SK-N-SH treated with all-trans-retinoic acid at 6 μM for 48 hours (cell line): ENCODE measurements at regions not wholly inside any gene's neighbourhood (a gene's known extent, or its start where the extent isn't known, plus 50 kb on each side); places are given as distances from the start of the nearest gene placed in this dataset.

Experiments used
- ARNTL ChIP-seq: fragments of 450-650 bp; formaldehyde crosslinking; IDR thresholded peaks from 2 replicates; pipeline ENCODE4 v1.5.0; 2020; ENCODE audit warnings: low read depth, mild to moderate bottlenecking, moderate library complexity, borderline replicate concordance
- ESRRG ChIP-seq: fragments of 250-450 bp; sonication (Bioruptor Pico); IDR thresholded peaks from 2 replicates; pipeline ENCODE4 v1.6.1; 2021; ENCODE audit warnings: mild to moderate bottlenecking
- OSR1 ChIP-seq: fragments of 250-450 bp; sonication (Bioruptor Pico); IDR thresholded peaks from 2 replicates; pipeline ENCODE4 v1.8.0; 2022; ENCODE audit warnings: moderate library complexity, mild to moderate bottlenecking, inconsistent platforms
- SNAI2 ChIP-seq: fragments of 250-450 bp; sonication (Bioruptor Pico); IDR thresholded peaks from 2 replicates; pipeline ENCODE4 v1.5.0; 2020; ENCODE audit warnings: mild to moderate bottlenecking, moderate library complexity
- ZFP30 ChIP-seq: fragments of 450-650 bp; formaldehyde crosslinking; IDR thresholded peaks from 2 replicates; pipeline ENCODE4 v1.5.0; 2022; ENCODE audit warnings: mild to moderate bottlenecking, moderate library complexity
- TF ChIP-seq, protein P1 (sequence below): fragments of 250-450 bp; sonication (Bioruptor Pico); IDR thresholded peaks from 2 replicates; pipeline ENCODE4 v1.8.0; 2020; ENCODE audit warnings: mild to moderate bottlenecking, moderate library complexity, borderline replicate concordance
- TF ChIP-seq, protein P2 (sequence below): fragments of 250-450 bp; sonication (Bioruptor Pico); IDR thresholded peaks from 2 replicates; pipeline ENCODE4 v1.8.0; 2021; ENCODE audit warnings: low read depth, mild to moderate bottlenecking, moderate library complexity, borderline replicate concordance

DNA sequence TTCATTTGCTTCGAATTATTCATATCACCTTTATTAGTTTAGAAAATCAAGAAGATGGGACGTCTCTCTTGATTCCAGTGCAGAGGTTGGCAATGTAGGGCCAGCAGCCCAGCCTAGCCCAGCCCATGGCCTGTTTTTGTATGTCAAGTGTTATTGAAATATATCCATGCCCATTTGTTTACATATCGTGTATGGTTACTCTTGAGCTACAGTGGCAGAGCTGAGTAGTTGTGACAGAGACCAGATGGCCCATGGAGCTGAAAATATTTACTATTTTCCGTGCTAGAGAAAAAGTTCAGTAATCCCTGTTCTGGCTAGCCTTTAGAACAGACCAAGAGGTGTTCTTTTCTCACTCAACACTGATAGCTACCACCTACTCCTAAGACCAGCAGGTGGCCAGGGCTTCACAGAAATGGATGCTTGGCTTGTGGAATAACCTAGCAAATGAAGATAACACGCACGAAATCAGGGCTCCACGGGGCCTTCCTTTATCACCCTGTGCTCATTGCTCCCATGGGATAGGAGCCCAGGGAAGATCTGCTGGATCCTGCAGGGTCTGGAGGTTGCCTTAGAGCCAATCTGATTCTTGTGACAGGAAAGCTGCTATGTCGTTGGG, 123.2 kb upstream of the ANKFN1 start:
- no peak for TF ChIP-seq SNAI2 (CRISPR knock-in tag)
- TF ChIP-seq ZFP30 (CRISPR knock-in tag) = no peak
- no peak for TF ChIP-seq ESRRG (CRISPR knock-in tag)
- TF ChIP-seq, protein P1, sequence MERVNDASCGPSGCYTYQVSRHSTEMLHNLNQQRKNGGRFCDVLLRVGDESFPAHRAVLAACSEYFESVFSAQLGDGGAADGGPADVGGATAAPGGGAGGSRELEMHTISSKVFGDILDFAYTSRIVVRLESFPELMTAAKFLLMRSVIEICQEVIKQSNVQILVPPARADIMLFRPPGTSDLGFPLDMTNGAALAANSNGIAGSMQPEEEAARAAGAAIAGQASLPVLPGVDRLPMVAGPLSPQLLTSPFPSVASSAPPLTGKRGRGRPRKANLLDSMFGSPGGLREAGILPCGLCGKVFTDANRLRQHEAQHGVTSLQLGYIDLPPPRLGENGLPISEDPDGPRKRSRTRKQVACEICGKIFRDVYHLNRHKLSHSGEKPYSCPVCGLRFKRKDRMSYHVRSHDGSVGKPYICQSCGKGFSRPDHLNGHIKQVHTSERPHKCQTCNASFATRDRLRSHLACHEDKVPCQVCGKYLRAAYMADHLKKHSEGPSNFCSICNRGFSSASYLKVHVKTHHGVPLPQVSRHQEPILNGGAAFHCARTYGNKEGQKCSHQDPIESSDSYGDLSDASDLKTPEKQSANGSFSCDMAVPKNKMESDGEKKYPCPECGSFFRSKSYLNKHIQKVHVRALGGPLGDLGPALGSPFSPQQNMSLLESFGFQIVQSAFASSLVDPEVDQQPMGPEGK = no peak
- TF ChIP-seq ARNTL (CRISPR knock-in tag) = no peak
- TF ChIP-seq, protein P2, sequence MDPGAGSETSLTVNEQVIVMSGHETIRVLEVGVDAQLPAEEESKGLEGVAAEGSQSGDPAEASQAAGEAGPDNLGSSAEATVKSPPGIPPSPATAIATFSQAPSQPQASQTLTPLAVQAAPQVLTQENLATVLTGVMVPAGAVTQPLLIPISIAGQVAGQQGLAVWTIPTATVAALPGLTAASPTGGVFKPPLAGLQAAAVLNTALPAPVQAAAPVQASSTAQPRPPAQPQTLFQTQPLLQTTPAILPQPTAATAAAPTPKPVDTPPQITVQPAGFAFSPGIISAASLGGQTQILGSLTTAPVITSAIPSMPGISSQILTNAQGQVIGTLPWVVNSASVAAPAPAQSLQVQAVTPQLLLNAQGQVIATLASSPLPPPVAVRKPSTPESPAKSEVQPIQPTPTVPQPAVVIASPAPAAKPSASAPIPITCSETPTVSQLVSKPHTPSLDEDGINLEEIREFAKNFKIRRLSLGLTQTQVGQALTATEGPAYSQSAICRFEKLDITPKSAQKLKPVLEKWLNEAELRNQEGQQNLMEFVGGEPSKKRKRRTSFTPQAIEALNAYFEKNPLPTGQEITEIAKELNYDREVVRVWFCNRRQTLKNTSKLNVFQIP = no peak
- no peak for TF ChIP-seq OSR1
